EH (cell line): ENCODE measurements at regions not wholly inside any gene's neighbourhood (a gene's known extent, or its start where the extent isn't known, plus 50 kb on each side); places are given as distances from the start of the nearest gene placed in this dataset.

Experiments used
- DNase-seq: peaks from one replicate; pipeline ENCODE4 v3.0.0-alpha.2; 2015; ENCODE audit warnings: low read depth

GRCh38 chr1:60591583-60591982 lies 490.8 kb upstream of the NFIA start:
- no peak for DNase-seq

GRCh38 chr1:60589916-60590315 lies 492.4 kb upstream of the NFIA start:
- no peak for DNase-seq

- DNase-seq, result no peak
Observed at GRCh38 chr1:60589046-60589748, 493.2 kb upstream of the NFIA start.

GRCh38 chr1:60584371-60584770 lies 498.0 kb upstream of the NFIA start:
- DNase-seq, result no peak

- no peak for DNase-seq
Observed at GRCh38 chr1:60583696-60584095, 498.7 kb upstream of the NFIA start.

GRCh38 chr1:60581455-60582220 lies 500.7 kb upstream of the NFIA start:
- no peak for DNase-seq

- no peak for DNase-seq
Observed at GRCh38 chr1:60577029-60577428, 503.5 kb upstream of the C1orf87 start.

- no peak for DNase-seq
Observed at GRCh38 chr1:60575326-60575977, 501.9 kb upstream of the C1orf87 start.

GRCh38 chr1:60573726-60574409 lies 500.3 kb upstream of the C1orf87 start:
- peak; percentile 49 for DNase-seq

GRCh38 chr1:60573121-60573520 lies 499.6 kb upstream of the C1orf87 start:
- peak; percentile 9 for DNase-seq

- no peak for DNase-seq
Observed at GRCh38 chr1:60572378-60572777, 498.8 kb upstream of the C1orf87 start.

GRCh38 chr1:60571811-60572210 lies 498.2 kb upstream of the C1orf87 start:
- DNase-seq, result peak; percentile 28

- no peak for DNase-seq
Observed at GRCh38 chr1:60569189-60569588, 495.6 kb upstream of the C1orf87 start.

- no peak for DNase-seq
Observed at GRCh38 chr1:60567256-60567655, 493.7 kb upstream of the C1orf87 start.

GRCh38 chr1:60564916-60565750 lies 491.6 kb upstream of the C1orf87 start:
- DNase-seq, result no peak

- no peak for DNase-seq
Observed at GRCh38 chr1:60563777-60564535, 490.4 kb upstream of the C1orf87 start.

- no peak for DNase-seq
Observed at GRCh38 chr1:60562740-60563139, 489.2 kb upstream of the C1orf87 start.

GRCh38 chr1:60560701-60561100 lies 487.1 kb upstream of the C1orf87 start:
- no peak for DNase-seq

GRCh38 chr1:60558236-60558635 lies 484.7 kb upstream of the C1orf87 start:
- no peak for DNase-seq

- DNase-seq, result no peak
Observed at GRCh38 chr1:60553730-60554129, 480.2 kb upstream of the C1orf87 start.

GRCh38 chr1:60547821-60548220 lies 474.3 kb upstream of the C1orf87 start:
- no peak for DNase-seq
